Coronary artery (tissue), 2 donors: ENCODE measurements at regions not wholly inside any gene's neighbourhood (a gene's known extent, or its start where the extent isn't known, plus 50 kb on each side); places are given as distances from the start of the nearest gene placed in this dataset.

ENCODE experiments used
- DNase-seq: peaks from one replicate; pipeline ENCODE4 v3.0.0-alpha.2; 2017; ENCODE audit warnings: low spot score
- H3K27ac ChIP-seq, 2 donors: fragments of 200-600 bp; sonication (generic); one replicate each; pipeline ENCODE4 v1.5.1; 2016 to 2019
- H3K4me3 ChIP-seq: fragments of 200-600 bp; sonication (generic); 2 replicates; pipeline ENCODE4 v1.5.1; 2016; ENCODE audit warnings: mild to moderate bottlenecking, moderate library complexity
- TF ChIP-seq, protein P1 (sequence below): fragments of 200-600 bp; sonication (generic); IDR thresholded peaks from one replicate; pipeline ENCODE4 v1.5.1; 2019; ENCODE audit warnings: antibody characterized with exemption

DNA sequence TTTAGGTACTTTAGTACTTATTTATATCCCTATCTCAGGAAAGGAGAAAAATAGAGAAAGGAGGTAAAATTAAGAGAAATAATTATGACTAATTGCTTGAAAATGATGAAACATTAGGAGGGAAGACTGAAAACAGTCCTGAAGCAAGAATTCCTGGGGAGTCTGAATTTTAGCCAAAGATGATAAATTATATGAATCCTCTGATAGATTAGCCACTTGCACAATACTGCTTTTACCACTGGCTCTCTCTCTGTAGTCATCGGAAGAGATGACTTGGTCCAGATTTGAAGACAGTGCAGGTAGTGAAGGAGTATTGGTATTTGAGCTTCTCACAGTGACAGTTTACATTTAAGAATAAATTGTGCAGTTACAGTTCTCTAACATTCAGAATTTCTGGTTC lies 83.8 kb upstream of the CLEC14A start:
- H3K27ac ChIP-seq = no peak overlapping the region
- no peak overlapping the region for H3K4me3 ChIP-seq
- DNase-seq = no peak

DNA sequence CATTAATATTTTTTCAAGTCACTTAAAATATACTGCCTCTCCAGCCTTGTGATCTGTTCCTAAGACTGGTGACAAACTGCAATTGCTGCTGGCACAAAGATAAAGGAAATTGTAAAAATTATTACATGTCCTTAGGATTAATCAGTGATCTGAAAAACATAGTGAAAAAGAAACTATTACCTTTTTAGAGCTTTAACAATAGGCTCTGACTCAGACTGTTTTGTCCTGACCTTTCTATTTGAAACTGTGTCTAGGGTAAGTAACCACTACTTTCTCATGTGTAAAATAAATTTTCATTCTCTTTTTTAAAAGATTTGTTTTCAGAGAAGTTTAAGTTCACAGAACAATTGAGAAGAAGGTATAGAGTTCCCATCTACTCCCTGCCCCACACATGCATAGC lies 80.4 kb upstream of the CLEC14A start:
- DNase-seq = no peak
- Histone ChIP-seq H3K27ac (no peak overlapping the region), H3K4me3 (no peak overlapping the region)
- TF ChIP-seq, protein P1, sequence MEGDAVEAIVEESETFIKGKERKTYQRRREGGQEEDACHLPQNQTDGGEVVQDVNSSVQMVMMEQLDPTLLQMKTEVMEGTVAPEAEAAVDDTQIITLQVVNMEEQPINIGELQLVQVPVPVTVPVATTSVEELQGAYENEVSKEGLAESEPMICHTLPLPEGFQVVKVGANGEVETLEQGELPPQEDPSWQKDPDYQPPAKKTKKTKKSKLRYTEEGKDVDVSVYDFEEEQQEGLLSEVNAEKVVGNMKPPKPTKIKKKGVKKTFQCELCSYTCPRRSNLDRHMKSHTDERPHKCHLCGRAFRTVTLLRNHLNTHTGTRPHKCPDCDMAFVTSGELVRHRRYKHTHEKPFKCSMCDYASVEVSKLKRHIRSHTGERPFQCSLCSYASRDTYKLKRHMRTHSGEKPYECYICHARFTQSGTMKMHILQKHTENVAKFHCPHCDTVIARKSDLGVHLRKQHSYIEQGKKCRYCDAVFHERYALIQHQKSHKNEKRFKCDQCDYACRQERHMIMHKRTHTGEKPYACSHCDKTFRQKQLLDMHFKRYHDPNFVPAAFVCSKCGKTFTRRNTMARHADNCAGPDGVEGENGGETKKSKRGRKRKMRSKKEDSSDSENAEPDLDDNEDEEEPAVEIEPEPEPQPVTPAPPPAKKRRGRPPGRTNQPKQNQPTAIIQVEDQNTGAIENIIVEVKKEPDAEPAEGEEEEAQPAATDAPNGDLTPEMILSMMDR = no peak

More for the DNA sequence above, 83.8 kb upstream of the CLEC14A start:
- TF ChIP-seq, protein P1 = no peak

DNA sequence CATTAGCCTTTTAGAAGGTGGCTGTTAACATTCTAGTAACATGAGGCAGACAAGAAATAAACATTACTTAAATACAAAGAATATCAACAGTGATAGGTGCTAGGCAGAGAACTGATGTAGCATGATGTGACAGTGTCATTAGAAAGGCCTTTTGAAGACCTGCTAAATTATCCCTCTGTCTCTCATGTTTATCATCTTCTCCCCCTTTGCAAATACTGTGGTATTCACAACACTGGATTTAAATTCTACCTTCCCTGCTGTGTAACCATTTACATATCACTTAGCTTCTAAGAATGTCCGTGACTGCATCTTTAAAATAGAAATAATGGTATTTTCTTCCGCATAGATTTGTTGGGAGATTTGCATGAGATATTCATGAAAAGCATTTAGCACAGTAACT lies 74.4 kb upstream of the CLEC14A start:
- Histone ChIP-seq H3K27ac (no peak overlapping the region), H3K4me3 (no peak overlapping the region)
- TF ChIP-seq, protein P1 = no peak
- DNase-seq = no peak

DNA sequence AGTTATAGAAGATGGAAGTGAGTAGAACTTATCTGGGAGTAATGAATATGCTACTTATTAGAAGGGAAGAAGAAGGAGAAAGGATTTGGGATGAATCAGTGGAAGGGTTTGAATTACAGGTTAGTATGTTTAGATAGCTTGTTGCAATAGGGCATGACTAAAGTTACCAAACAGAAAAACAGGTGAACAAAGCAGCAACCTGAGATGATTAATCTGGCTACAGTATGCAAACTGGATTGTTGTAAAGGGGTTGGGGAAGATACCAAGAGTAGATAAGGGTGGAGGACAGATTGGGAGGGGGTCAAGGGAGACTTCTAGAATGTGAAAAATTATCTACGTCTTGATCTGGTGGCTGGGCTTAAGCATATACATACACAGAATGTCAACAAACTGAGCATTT lies 73.4 kb upstream of the CLEC14A start:
- TF ChIP-seq, protein P1 = no peak
- H3K27ac ChIP-seq = no peak overlapping the region
- no peak overlapping the region for H3K4me3 ChIP-seq
- no peak for DNase-seq

DNA sequence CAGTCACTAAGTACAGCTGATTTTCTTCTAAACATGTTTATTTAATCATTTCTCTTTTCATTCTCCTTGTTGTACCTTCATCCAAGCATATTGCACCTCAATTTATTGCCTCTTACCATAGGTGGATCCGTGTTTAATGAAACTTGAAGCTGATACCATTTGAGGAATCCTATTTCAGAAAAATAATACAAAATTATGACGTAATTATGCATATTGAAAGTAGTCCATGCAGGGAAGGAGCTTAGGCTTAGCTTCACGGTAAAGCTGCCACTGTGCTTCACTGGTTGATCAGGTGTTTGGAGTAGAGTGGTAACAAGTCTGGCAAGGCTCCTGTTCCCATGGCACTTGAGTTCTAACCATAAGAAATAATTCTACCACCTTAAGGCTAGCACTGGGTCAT lies 61.0 kb upstream of the CLEC14A start:
- DNase-seq = no peak
- Histone ChIP-seq H3K4me3 (no peak overlapping the region), H3K27ac (no peak overlapping the region)
- TF ChIP-seq, protein P1 = no peak

DNA sequence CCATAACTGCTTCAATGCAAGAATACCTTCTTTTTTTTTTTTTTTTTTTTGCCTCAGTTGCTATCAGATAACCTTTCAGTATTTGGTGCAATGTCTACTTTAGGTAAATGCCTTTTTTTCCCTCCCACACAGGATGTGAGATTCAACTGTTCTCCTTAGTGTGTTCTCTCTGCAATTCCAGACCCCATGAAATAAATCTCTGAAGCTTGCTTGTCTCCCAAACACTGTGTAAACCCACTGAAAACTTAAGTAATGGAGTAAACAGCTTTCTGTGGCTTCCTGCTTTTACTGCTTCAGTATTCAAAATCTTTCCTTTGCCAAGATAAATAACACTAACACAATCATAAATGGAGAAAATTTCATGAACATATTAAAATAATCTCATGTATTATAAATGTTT lies 55.8 kb upstream of the CLEC14A start:
- TF ChIP-seq, protein P1 = no peak
- H3K27ac ChIP-seq = no peak overlapping the region
- no peak overlapping the region for H3K4me3 ChIP-seq
- DNase-seq = no peak

DNA sequence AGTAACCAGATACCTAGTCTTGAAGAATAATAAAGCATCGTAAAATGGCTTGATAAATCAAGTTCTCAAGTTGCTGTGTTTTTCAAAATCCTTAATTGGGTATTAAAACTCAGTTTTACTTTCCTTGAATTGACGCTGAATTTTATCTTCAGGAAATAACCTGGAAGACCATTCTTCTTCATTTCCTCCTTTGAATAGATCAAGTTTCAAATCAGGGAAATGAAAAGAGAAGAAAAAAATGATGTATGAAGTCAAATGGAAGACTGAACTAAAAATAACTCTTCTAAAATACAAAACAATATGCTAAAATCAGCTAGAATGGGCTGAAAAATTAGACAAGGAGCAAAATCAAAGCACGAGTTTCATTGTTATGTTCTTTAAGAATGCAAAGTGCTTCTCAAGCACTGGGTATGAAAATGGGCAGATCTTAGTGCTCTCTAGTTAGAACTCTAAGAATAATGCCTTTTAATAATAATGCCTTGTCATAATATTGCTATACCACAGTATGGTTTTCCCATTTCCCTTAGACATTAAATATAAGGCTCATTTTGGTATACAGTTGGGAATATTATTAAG lies 54.6 kb upstream of the CLEC14A start:
- no peak for DNase-seq
- H3K4me3 ChIP-seq = no peak overlapping the region
- TF ChIP-seq, protein P1 = no peak
- H3K27ac ChIP-seq = no peak overlapping the region
